SK-N-SH (cell line): ENCODE measurements at regions not wholly inside any gene's neighbourhood (a gene's known extent, or its start where the extent isn't known, plus 50 kb on each side); places are given as distances from the start of the nearest gene placed in this dataset.

ENCODE experiments used
- CTCF ChIA-PET: fragments of 300-600, 350-600 bp; formaldehyde crosslinking; extraction: SDS; loops from one replicate; lab custom pipeline; 2021; lab: Yijun Ruan, JAX
- POLR2A ChIA-PET: fragments of 350-600 bp; sonication (Branson Sonifier 250); formaldehyde crosslinking; extraction: SDS; loops from one replicate; lab custom pipeline; 2020; ENCODE audit warnings: antibody characterized with exemption, inconsistent platforms; lab: Yijun Ruan, JAX
- DNase-seq: peaks from one replicate; pipeline ENCODE4 v3.0.0; 2012
- H2AFZ ChIP-seq: fragments of 200-600 bp; sonication (generic); 2 replicates; pipeline ENCODE4 v1.8.1; 2016; ENCODE audit warnings: antibody characterized with exemption, mild to moderate bottlenecking, low read depth
- H3F3A ChIP-seq: fragments of 200-600 bp; sonication (generic); replicated peaks from 2 replicates; pipeline ENCODE3; 2016; ENCODE audit warnings: antibody characterized with exemption, mild to moderate bottlenecking; ENCODE audit not compliant: insufficient read depth
- H3K27ac ChIP-seq, 2 experiments: fragments of 200-500 bp in 1 of 2; fragments of 200-600 bp in 1 of 2; sonication (Bioruptor generic) in 1 of 2; sonication (generic), shearing (Covaris generic) in 1 of 2; 2 replicates each; pipeline versions ENCODE4 v1.5.1 to v1.6.1; 2014 to 2016; ENCODE audit warnings: low read depth in 2 of 2, inconsistent platforms in 1 of 2, low read length in 1 of 2, mild to moderate bottlenecking in 1 of 2, mixed read lengths in 1 of 2
- H3K27me3 ChIP-seq: fragments of 200-600 bp; sonication (generic), shearing (Covaris generic); 2 replicates; pipeline ENCODE4 v1.6.1; 2016; ENCODE audit warnings: mixed run types; ENCODE audit not compliant: insufficient read depth
- H3K36me3 ChIP-seq, 2 experiments: fragments of 200-500 bp in 1 of 2; fragments of 200-600 bp in 1 of 2; sonication (Bioruptor generic) in 1 of 2; sonication (generic) in 1 of 2; replicated peaks in 1 of 2; 2 replicates each; pipeline versions ENCODE3 to v1.5.1; 2014 to 2016; ENCODE audit warnings: low read length in 1 of 2, mild to moderate bottlenecking in 1 of 2; ENCODE audit not compliant: insufficient read depth in 2 of 2, control insufficient read depth in 1 of 2
- H3K4me1 ChIP-seq, 2 experiments: fragments of 200-500 bp in 1 of 2; fragments of 200-600 bp in 1 of 2; sonication (Bioruptor generic) in 1 of 2; sonication (generic), shearing (Covaris generic) in 1 of 2; 2 replicates each; pipeline versions ENCODE4 v1.5.1 to v1.6.1; 2014 to 2016; ENCODE audit warnings: low read depth in 1 of 2, low read length in 1 of 2, mixed run types in 1 of 2; ENCODE audit not compliant: insufficient read depth in 2 of 2, control insufficient read depth in 1 of 2
- H3K4me2 ChIP-seq: fragments of 200-600 bp; sonication (generic), shearing (Covaris generic); 2 replicates; pipeline ENCODE4 v1.6.1; 2017; ENCODE audit warnings: mixed run types
- H3K4me3 ChIP-seq, 2 experiments: fragments of 200-500 bp in 1 of 2; fragments of 200-600 bp in 1 of 2; sonication (Bioruptor generic) in 1 of 2; sonication (generic), shearing (Covaris generic) in 1 of 2; 2 replicates each; pipeline versions ENCODE4 v1.5.1 to v1.8.1; 2014 to 2016; ENCODE audit warnings: low read depth in 2 of 2, inconsistent platforms in 1 of 2, low read length in 1 of 2, mild to moderate bottlenecking in 1 of 2, mixed read lengths in 1 of 2, moderate library complexity in 1 of 2
- H3K79me2 ChIP-seq: fragments of 200-600 bp; sonication (generic); 2 replicates; pipeline ENCODE4 v1.8.1; 2017; ENCODE audit warnings: mild to moderate bottlenecking; ENCODE audit not compliant: insufficient read depth
- H3K9ac ChIP-seq: fragments of 200-600 bp; sonication (generic); 2 replicates; pipeline ENCODE4 v1.6.1; 2017; ENCODE audit warnings: mixed run types
- H3K9me2 ChIP-seq: fragments of 200-600 bp; sonication (generic); 2 replicates; pipeline ENCODE4 v1.6.1; 2017; ENCODE audit warnings: mixed run types
- H3K9me3 ChIP-seq: fragments of 200-600 bp; sonication (generic); 2 replicates; pipeline ENCODE4 v1.6.1; 2017; ENCODE audit warnings: mixed run types, mild to moderate bottlenecking, moderate library complexity
- H4K20me1 ChIP-seq: fragments of 200-600 bp; sonication (generic); 2 replicates; pipeline ENCODE4 v1.6.1; 2017; ENCODE audit warnings: mild to moderate bottlenecking, mixed run types; ENCODE audit not compliant: insufficient read depth
- EP300 ChIP-seq, 2 experiments: IDR thresholded peaks; 2 replicates each; pipeline versions ENCODE4 v1.4.0 to v1.6.1; 2012; ENCODE audit warnings: borderline replicate concordance in 1 of 2, low read depth in 1 of 2, low read length in 1 of 2
- FOSL2 ChIP-seq: IDR thresholded peaks from 2 replicates; pipeline ENCODE4 v1.4.0; 2012; ENCODE audit warnings: low read depth, mild to moderate bottlenecking, moderate library complexity, borderline replicate concordance
- MEF2A ChIP-seq: IDR thresholded peaks from 2 replicates; pipeline ENCODE4 v1.4.0; 2012; ENCODE audit warnings: low read depth, borderline replicate concordance
- NFIC ChIP-seq: IDR thresholded peaks from 2 replicates; pipeline ENCODE4 v1.4.0; 2012; ENCODE audit warnings: borderline replicate concordance
- POLR2AphosphoS5 ChIP-seq: IDR thresholded peaks from 2 replicates; pipeline ENCODE4 v1.6.1; 2012; ENCODE audit warnings: low read depth, low read length
- RCOR1 ChIP-seq: fragments of 150-350 bp; IDR thresholded peaks from 2 replicates; pipeline ENCODE4 v1.6.1; 2017; ENCODE audit warnings: antibody characterized with exemption, low read length
- RXRA ChIP-seq: IDR thresholded peaks from 2 replicates; pipeline ENCODE4 v1.4.0; 2012; ENCODE audit warnings: low read depth, mild to moderate bottlenecking, borderline replicate concordance
- SIN3A ChIP-seq: IDR thresholded peaks from 2 replicates; pipeline ENCODE4 v1.6.1; 2012; ENCODE audit warnings: low read depth, mild to moderate bottlenecking, low read length, moderate library complexity, borderline replicate concordance
- SMC3 ChIP-seq: IDR thresholded peaks from 2 replicates; pipeline ENCODE4 v1.6.1; 2012; ENCODE audit warnings: low read depth, low read length, improper control_type of control experiment
- TCF12 ChIP-seq: IDR thresholded peaks from 2 replicates; pipeline ENCODE4 v1.4.0; 2012
- TEAD4 ChIP-seq: IDR thresholded peaks from 2 replicates; pipeline ENCODE4 v1.4.0; 2012; ENCODE audit warnings: mild to moderate bottlenecking, borderline replicate concordance; ENCODE audit not compliant: insufficient read depth
- WGBS: methylation state at CpG from one replicate; pipeline ENCODE4 v1.1.6; 2017; ENCODE audit warnings: low lambda C conversion rate; 5-methylcytosine and 5-hydroxymethylcytosine counted together
- TF ChIP-seq, protein P1 (sequence below): IDR thresholded peaks from 2 replicates; pipeline ENCODE4 v1.6.1; 2012; ENCODE audit warnings: mild to moderate bottlenecking, low read depth, low read length, moderate library complexity
- TF ChIP-seq, protein P2 (sequence below): IDR thresholded peaks from 2 replicates; pipeline ENCODE4 v1.4.0; 2012; ENCODE audit warnings: low read depth
- TF ChIP-seq, protein P3 (sequence below): IDR thresholded peaks from 2 replicates; pipeline ENCODE4; 2012

DNA sequence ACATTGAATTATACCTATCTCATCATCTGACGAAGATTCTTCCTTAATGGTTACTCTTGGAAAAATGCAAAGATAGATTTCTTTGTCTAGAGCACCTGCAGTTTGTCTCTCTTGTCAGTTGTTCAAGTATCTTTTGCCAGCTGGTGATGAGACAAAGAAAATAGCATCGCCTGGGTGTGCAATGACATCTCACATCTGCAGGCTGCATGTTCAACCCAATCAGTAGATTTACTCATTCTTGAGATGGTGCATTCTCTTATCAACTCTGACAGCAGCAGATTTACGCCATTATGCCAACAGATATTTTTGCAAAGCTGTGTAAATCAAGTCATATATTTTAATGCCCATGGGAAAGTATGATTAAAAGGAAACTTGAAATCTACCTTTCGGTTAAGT, 164.6 kb upstream of the PDGFD start:
- Histone ChIP-seq H3K4me1 (peaks cover 0 to 12% of the 10 kb centered on the region in 2 experiments; a peak in 2 of 4 replicates), H3K9me3 (no peaks in the 10 kb centered on the region), H3K27ac (peak overlapping the region; percentile 54 to 91), H3K4me2 (0 out of 2 replicates have a peak overlapping the region, but pooled peaks have one; percentile 31), H3F3A (no peaks in the 10 kb centered on the region), H2AFZ (no peak overlapping the region), H3K9me2 (no peaks in the 10 kb centered on the region), H3K27me3 (no peaks in the 10 kb centered on the region), H3K4me3 (0 out of 4 replicates have a peak overlapping the region, but pooled peaks of 1 of the 2 experiments have one; percentile 2), H4K20me1 (no peaks in the 10 kb centered on the region), H3K9ac (no peak overlapping the region), H3K36me3 (no peaks in the 10 kb centered on the region), H3K79me2 (no peaks in the 10 kb centered on the region)
- ChIA-PET POLR2A (no interaction called here), CTCF (no interaction called here)
- TF ChIP-seq EP300 (IDR thresholded peaks at IDR 0.05; ENCODE audit: borderline replicate concordance in 1 of 2, low read depth in 1 of 2, low read length in 1 of 2) (peak in 1 of 2 experiments; percentile 35; a peak in 1 of 4 replicates), FOSL2 (no peak), MEF2A (no peak), NFIC (0 out of 2 replicates have a peak, but pooled peaks have one; percentile 15), RCOR1 (peak; percentile 34; the same call in 1 of the 2 replicates), POLR2AphosphoS5 (no peak), TCF12 (peak; percentile 80), TEAD4 (peak; percentile 31; the same call in 1 of the 2 replicates), SMC3 (no peak), RXRA (no peak), SIN3A (no peak)
- TF ChIP-seq, protein P1, sequence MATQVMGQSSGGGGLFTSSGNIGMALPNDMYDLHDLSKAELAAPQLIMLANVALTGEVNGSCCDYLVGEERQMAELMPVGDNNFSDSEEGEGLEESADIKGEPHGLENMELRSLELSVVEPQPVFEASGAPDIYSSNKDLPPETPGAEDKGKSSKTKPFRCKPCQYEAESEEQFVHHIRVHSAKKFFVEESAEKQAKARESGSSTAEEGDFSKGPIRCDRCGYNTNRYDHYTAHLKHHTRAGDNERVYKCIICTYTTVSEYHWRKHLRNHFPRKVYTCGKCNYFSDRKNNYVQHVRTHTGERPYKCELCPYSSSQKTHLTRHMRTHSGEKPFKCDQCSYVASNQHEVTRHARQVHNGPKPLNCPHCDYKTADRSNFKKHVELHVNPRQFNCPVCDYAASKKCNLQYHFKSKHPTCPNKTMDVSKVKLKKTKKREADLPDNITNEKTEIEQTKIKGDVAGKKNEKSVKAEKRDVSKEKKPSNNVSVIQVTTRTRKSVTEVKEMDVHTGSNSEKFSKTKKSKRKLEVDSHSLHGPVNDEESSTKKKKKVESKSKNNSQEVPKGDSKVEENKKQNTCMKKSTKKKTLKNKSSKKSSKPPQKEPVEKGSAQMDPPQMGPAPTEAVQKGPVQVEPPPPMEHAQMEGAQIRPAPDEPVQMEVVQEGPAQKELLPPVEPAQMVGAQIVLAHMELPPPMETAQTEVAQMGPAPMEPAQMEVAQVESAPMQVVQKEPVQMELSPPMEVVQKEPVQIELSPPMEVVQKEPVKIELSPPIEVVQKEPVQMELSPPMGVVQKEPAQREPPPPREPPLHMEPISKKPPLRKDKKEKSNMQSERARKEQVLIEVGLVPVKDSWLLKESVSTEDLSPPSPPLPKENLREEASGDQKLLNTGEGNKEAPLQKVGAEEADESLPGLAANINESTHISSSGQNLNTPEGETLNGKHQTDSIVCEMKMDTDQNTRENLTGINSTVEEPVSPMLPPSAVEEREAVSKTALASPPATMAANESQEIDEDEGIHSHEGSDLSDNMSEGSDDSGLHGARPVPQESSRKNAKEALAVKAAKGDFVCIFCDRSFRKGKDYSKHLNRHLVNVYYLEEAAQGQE, result no peak
- TF ChIP-seq, protein P2, sequence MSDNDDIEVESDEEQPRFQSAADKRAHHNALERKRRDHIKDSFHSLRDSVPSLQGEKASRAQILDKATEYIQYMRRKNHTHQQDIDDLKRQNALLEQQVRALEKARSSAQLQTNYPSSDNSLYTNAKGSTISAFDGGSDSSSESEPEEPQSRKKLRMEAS, result 0 out of 2 replicates have a peak, but pooled peaks have one; percentile 19
- TF ChIP-seq, protein P3, sequence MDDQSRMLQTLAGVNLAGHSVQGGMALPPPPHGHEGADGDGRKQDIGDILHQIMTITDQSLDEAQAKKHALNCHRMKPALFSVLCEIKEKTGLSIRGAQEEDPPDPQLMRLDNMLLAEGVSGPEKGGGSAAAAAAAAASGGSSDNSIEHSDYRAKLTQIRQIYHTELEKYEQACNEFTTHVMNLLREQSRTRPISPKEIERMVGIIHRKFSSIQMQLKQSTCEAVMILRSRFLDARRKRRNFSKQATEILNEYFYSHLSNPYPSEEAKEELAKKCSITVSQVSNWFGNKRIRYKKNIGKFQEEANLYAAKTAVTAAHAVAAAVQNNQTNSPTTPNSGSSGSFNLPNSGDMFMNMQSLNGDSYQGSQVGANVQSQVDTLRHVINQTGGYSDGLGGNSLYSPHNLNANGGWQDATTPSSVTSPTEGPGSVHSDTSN, result peak; percentile 76
- peak; percentile 24 for DNase-seq
- WGBS, result 50% methylated on average over 4 of the region's 4 CpGs
